Caco-2 (cell line): ENCODE measurements at regions not wholly inside any gene's neighbourhood (a gene's known extent, or its start where the extent isn't known, plus 50 kb on each side); places are given as distances from the start of the nearest gene placed in this dataset.

Experiments used
- BruUV-seq: library from RNA; stranded (reverse); fragments of 400-500 nt; replicated peaks from 2 replicates; lab custom pipeline; 2021; lab: Mats Ljungman, UMichigan
- CTCF ChIA-PET: fragments of 300-600 bp; sonication (Branson Sonifier 250); formaldehyde crosslinking; loops from one replicate; lab custom pipeline; 2022; ENCODE audit warnings: antibody characterized with exemption; lab: Charles Lee
- POLR2A ChIA-PET: fragments of 300-600 bp; sonication (Branson Sonifier 250); formaldehyde crosslinking; loops from one replicate; lab custom pipeline; 2022; ENCODE audit warnings: antibody characterized with exemption; lab: Charles Lee
- DNase-seq, 2 experiments: peaks; one replicate each; pipeline versions ENCODE4 v3.0.0 to v3.0.0-alpha.2; 2020 to 2022
- H3K27me3 ChIP-seq: replicated peaks from 2 replicates; pipeline ENCODE4 v1.6.0; 2011; ENCODE audit warnings: low read length; ENCODE audit not compliant: control insufficient read depth, insufficient read depth
- H3K36me3 ChIP-seq: 2 replicates; pipeline ENCODE4 v1.5.1; 2011; ENCODE audit warnings: low read length; ENCODE audit not compliant: control insufficient read depth, insufficient read depth
- H3K4me1 ChIP-seq: fragments of 250-450 bp; sonication (Bioruptor Pico); 2 replicates; pipeline ENCODE4 v1.5.1; 2020; ENCODE audit warnings: mild to moderate bottlenecking
- H3K4me3 ChIP-seq: 2 replicates; pipeline ENCODE4 v1.5.1; 2011; ENCODE audit warnings: low read depth, mild to moderate bottlenecking, control low read depth, low read length
- H3K9me3 ChIP-seq: fragments of 250-450 bp; sonication (Bioruptor Pico); 2 replicates; pipeline ENCODE4 v1.5.1; 2020; ENCODE audit warnings: mild to moderate bottlenecking, moderate library complexity
- H3K27ac Mint-ChIP-seq: one replicate; pipeline ENCODE4 v1.8.0; 2022; ENCODE audit warnings: mixed read lengths; ENCODE audit not compliant: unreplicated experiment
- H3K27me3 Mint-ChIP-seq: one replicate; pipeline ENCODE4 v1.8.0; 2022; ENCODE audit warnings: mixed read lengths; ENCODE audit not compliant: insufficient read depth, unreplicated experiment
- H3K36me3 Mint-ChIP-seq: one replicate; pipeline ENCODE4 v1.8.0; 2022; ENCODE audit warnings: mild to moderate bottlenecking, mixed read lengths; ENCODE audit not compliant: insufficient read depth, unreplicated experiment
- H3K4me1 Mint-ChIP-seq: one replicate; pipeline ENCODE4 v1.8.0; 2022; ENCODE audit warnings: low read depth, mixed read lengths; ENCODE audit not compliant: unreplicated experiment
- H3K4me3 Mint-ChIP-seq: one replicate; pipeline ENCODE4 v1.8.0; 2022; ENCODE audit warnings: mild to moderate bottlenecking, moderate library complexity, mixed read lengths; ENCODE audit not compliant: unreplicated experiment
- H3K9me3 Mint-ChIP-seq: one replicate; pipeline ENCODE4 v1.8.0; 2022; ENCODE audit warnings: mixed read lengths; ENCODE audit not compliant: unreplicated experiment
- CTCF ChIP-seq, 2 experiments: fragments of 200-600 bp in 1 of 2; IDR thresholded peaks; 1 replicate in 1 of 2; 2 replicates in 1 of 2; pipeline versions ENCODE4 v1.5.1 to v1.8.0; 2011 to 2022; ENCODE audit warnings: antibody characterized with exemption in 1 of 2, control low read depth in 1 of 2, inconsistent platforms in 1 of 2, low read depth in 1 of 2, low read length in 1 of 2, mild to moderate bottlenecking in 1 of 2, moderate library complexity in 1 of 2; ENCODE audit not compliant: insufficient read depth in 1 of 2, severe bottlenecking in 1 of 2, unreplicated experiment in 1 of 2
- intact Hi-C: fragments of 100-400 bp; cut with micrococcal nuclease; formaldehyde crosslinking; loops from one replicate; pipeline ENCODE4 v1.10.0; 2022; ENCODE audit not compliant: unreplicated experiment

- Histone ChIP-seq H3K36me3 (no peaks in the 10 kb centered on the region), H3K9me3 (no peaks in the 10 kb centered on the region), H3K27me3 (no peaks in the 10 kb centered on the region), H3K4me1 (no peaks in the 10 kb centered on the region), H3K4me3 (no peak overlapping the region)
- no peak for TF ChIP-seq CTCF (IDR thresholded peaks at IDR 0.05; ENCODE audit: insufficient read depth in 1 of 2, low read depth in 1 of 2, low read length in 1 of 2, severe bottlenecking in 1 of 2, unreplicated experiment in 1 of 2)
- no peak overlapping the region for H3K27ac Mint-ChIP-seq
- H3K36me3 Mint-ChIP-seq: no peaks in the 10 kb centered on the region
- no peaks in the 10 kb centered on the region for H3K9me3 Mint-ChIP-seq
- no TSS peak for BruUV-seq
- intact Hi-C loops: no loop called here
- H3K27me3 Mint-ChIP-seq: no peaks in the 10 kb centered on the region
- H3K4me1 Mint-ChIP-seq: no peaks in the 10 kb centered on the region
- ChIA-PET POLR2A (interaction anchor here (0.6 kb wide), 1 partner anchor 80 kb away, joined by 7 read pairs; the partner anchor contains the start of gene GADD45A), CTCF (interaction anchor here (0.6 kb wide), 1 partner anchor 47 kb away, joined by 3 read pairs; no protein-coding TSS in a partner anchor)
- no peak overlapping the region for H3K4me3 Mint-ChIP-seq
- DNase-seq: no peak
Measured at GRCh38 chr1:67604778-67605177, 80.2 kb upstream of the GADD45A start.

DNA sequence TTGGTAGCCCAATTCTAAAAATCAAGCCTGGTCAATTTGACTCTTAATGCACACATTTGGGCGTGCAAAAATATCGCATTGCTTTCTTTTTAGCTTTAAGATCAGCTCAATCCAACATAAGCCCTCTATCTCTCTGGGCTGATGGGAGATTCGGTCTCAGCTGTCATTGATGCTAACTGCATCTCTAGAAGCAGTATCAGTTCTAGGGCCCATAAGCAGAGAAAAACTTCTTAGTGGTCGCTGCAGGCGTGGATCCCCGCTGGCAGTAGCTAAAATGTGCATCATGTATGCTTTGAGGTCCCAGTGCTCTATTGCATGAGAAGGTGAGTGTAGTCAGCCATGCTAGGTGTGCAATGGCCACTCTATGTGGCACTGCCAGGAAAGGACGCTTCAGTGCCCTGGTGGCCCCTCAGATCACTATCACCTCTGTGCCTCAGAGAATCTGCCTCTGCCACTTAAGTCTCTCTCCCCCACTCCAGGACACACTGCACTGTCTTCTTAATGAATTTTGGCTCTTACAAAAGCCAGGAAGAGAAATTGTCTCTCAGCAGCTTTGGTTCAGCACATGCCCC is 79.7 kb upstream of the GADD45A start:
- no peak for TF ChIP-seq CTCF (IDR thresholded peaks at IDR 0.05; ENCODE audit: insufficient read depth in 1 of 2, low read depth in 1 of 2, low read length in 1 of 2, severe bottlenecking in 1 of 2, unreplicated experiment in 1 of 2)
- no peaks in the 10 kb centered on the region for H3K9me3 ChIP-seq
- CTCF ChIA-PET: no interaction called here
- no peaks in the 10 kb centered on the region for H3K4me1 Mint-ChIP-seq
- POLR2A ChIA-PET: no interaction called here
- H3K27me3 ChIP-seq: no peaks in the 10 kb centered on the region
- H3K4me1 ChIP-seq: no peaks in the 10 kb centered on the region
- no peaks in the 10 kb centered on the region for H3K9me3 Mint-ChIP-seq
- no peak overlapping the region for H3K27ac Mint-ChIP-seq
- H3K4me3 Mint-ChIP-seq: no peak overlapping the region
- H3K36me3 Mint-ChIP-seq: no peaks in the 10 kb centered on the region
- no TSS peak for BruUV-seq
- intact Hi-C loops: no loop called here
- no peaks in the 10 kb centered on the region for H3K36me3 ChIP-seq
- no peak for DNase-seq
- no peaks in the 10 kb centered on the region for H3K27me3 Mint-ChIP-seq
- H3K4me3 ChIP-seq: no peak overlapping the region

DNA sequence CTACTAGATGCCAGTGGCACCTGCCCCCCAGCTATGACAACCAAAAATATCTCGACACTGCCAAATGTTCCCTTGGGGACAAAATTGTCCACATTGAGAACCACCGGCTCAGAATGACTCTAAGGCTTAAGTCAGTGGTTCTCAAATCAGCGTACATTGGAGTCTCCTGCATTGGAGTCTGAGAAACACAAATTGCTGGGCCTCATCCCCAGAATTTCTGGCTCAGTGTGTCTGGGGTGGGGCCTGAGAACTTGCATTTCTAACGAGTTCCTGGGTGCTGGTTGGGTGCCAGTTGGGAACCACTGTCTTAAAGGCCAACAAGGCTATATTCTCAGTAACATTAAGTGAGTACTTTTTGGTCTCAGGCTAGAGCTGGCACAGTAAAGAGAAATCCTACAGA is 77.7 kb upstream of the GADD45A start:
- intact Hi-C loops: no loop called here
- no peak overlapping the region for H3K4me3 Mint-ChIP-seq

More for the DNA sequence above, 77.7 kb upstream of the GADD45A start:
- H3K4me1 Mint-ChIP-seq: no peaks in the 10 kb centered on the region
- H3K36me3 Mint-ChIP-seq: no peaks in the 10 kb centered on the region
- POLR2A ChIA-PET: no interaction called here
- Histone ChIP-seq H3K4me3 (no peak overlapping the region), H3K9me3 (no peaks in the 10 kb centered on the region), H3K27me3 (no peaks in the 10 kb centered on the region), H3K36me3 (no peaks in the 10 kb centered on the region), H3K4me1 (no peaks in the 10 kb centered on the region)
- CTCF ChIA-PET: no interaction called here
- H3K27ac Mint-ChIP-seq: no peak overlapping the region
- no peak for TF ChIP-seq CTCF (IDR thresholded peaks at IDR 0.05; ENCODE audit: insufficient read depth in 1 of 2, low read depth in 1 of 2, low read length in 1 of 2, severe bottlenecking in 1 of 2, unreplicated experiment in 1 of 2)
- DNase-seq: no peak
- H3K27me3 Mint-ChIP-seq: no peaks in the 10 kb centered on the region
- BruUV-seq: no TSS peak
- H3K9me3 Mint-ChIP-seq: no peaks in the 10 kb centered on the region
